Activated CD8-positive, alpha-beta T cell treated with anti-CD3 and anti-CD28 coated beads for 36 hours (primary cell): ENCODE measurements at regions not wholly inside any gene's neighbourhood (a gene's known extent, or its start where the extent isn't known, plus 50 kb on each side); places are given as distances from the start of the nearest gene placed in this dataset.
"Not testable (repeated sequence)": the region's sequence is repeated elsewhere in the genome, so short reads cannot be mapped to it uniquely, and the experiment has no call there.

Source experiments
- ATAC-seq: fragments of 200-7000 bp; cut with Tn5 transposase; one replicate; pipeline ENCODE4 v1.10.0; 2021; ENCODE audit warnings: mild to moderate bottlenecking, moderate library complexity
- CTCF ChIA-PET: fragments of 350-600 bp; sonication (Branson Sonifier 250); formaldehyde crosslinking; loops from one replicate; lab custom pipeline; 2021; ENCODE audit warnings: antibody characterized with exemption; lab: Charles Lee
- POLR2A ChIA-PET: fragments of 350-600 bp; sonication (Branson Sonifier 250); formaldehyde crosslinking; loops from one replicate; lab custom pipeline; 2021; ENCODE audit warnings: antibody characterized with exemption; lab: Charles Lee
- DNase-seq: peaks from one replicate; pipeline ENCODE4 v3.0.0-alpha.2; 2020
- H3K27ac Mint-ChIP-seq: one replicate; pipeline ENCODE4 v1.8.0; 2021; ENCODE audit warnings: mild to moderate bottlenecking, mixed read lengths
- H3K27me3 Mint-ChIP-seq: one replicate; pipeline ENCODE4 v1.8.0; 2021; ENCODE audit warnings: mixed read lengths
- H3K36me3 Mint-ChIP-seq: one replicate; pipeline ENCODE4 v1.8.0; 2021; ENCODE audit warnings: low read depth, mixed read lengths
- H3K4me1 Mint-ChIP-seq: one replicate; pipeline ENCODE4 v1.8.0; 2021; ENCODE audit warnings: low read depth, mixed read lengths
- H3K4me3 Mint-ChIP-seq: one replicate; pipeline ENCODE4 v1.8.0; 2021; ENCODE audit warnings: mild to moderate bottlenecking, moderate library complexity, mixed read lengths
- H3K9me3 Mint-ChIP-seq: one replicate; pipeline ENCODE4 v1.8.0; 2021; ENCODE audit warnings: mixed read lengths
- CTCF ChIP-seq: fragments of 200-600 bp; IDR thresholded peaks from one replicate; pipeline ENCODE4 v1.8.0; 2022; ENCODE audit warnings: antibody characterized with exemption, mild to moderate bottlenecking
- intact Hi-C: fragments of 100-400 bp; cut with micrococcal nuclease; formaldehyde crosslinking; loops from one replicate; pipeline ENCODE4 v1.10.0; 2022

- ChIA-PET CTCF (no interaction called here), POLR2A (no interaction called here)
- peaks cover 11% of the 10 kb centered on the region for H3K9me3 Mint-ChIP-seq
- ATAC-seq: no peak
- no peaks in the 10 kb centered on the region for H3K27me3 Mint-ChIP-seq
- H3K4me3 Mint-ChIP-seq: no peak overlapping the region
- no peak overlapping the region for H3K27ac Mint-ChIP-seq
- DNase-seq: no peak
- H3K36me3 Mint-ChIP-seq: no peaks in the 10 kb centered on the region
- TF ChIP-seq CTCF: no peak
- intact Hi-C loops: no loop called here
- H3K4me1 Mint-ChIP-seq: no peaks in the 10 kb centered on the region
Measured at GRCh38 chr18:28439870-28440269, 262.9 kb upstream of the CDH2 start.

- no peak for TF ChIP-seq CTCF
Measured at GRCh38 chr18:28438381-28438780, 261.5 kb upstream of the CDH2 start.

GRCh38 chr18:28432339-28432738 lies 255.4 kb upstream of the CDH2 start:
- DNase-seq (no peak), ATAC-seq (no peak)
- no peaks in the 10 kb centered on the region for H3K4me1 Mint-ChIP-seq
- TF ChIP-seq CTCF: no peak
- no peak overlapping the region for H3K27ac Mint-ChIP-seq
- intact Hi-C loops: no loop called here
- CTCF ChIA-PET: no interaction called here
- H3K27me3 Mint-ChIP-seq: no peaks in the 10 kb centered on the region
- H3K9me3 Mint-ChIP-seq: peaks cover 16% of the 10 kb centered on the region
- no peaks in the 10 kb centered on the region for H3K36me3 Mint-ChIP-seq
- no peak overlapping the region for H3K4me3 Mint-ChIP-seq
- POLR2A ChIA-PET: no interaction called here

More at GRCh38 chr18:28438381-28438780, 261.5 kb upstream of the CDH2 start:
- DNase-seq: no peak
- Mint-ChIP-seq H3K36me3 (no peaks in the 10 kb centered on the region), H3K27ac (no peak overlapping the region), H3K9me3 (peaks cover 17% of the 10 kb centered on the region), H3K4me1 (no peaks in the 10 kb centered on the region), H3K4me3 (no peak overlapping the region), H3K27me3 (no peaks in the 10 kb centered on the region)
- intact Hi-C loops: no loop called here
- ChIA-PET CTCF (no interaction called here), POLR2A (no interaction called here)
- no peak for ATAC-seq

- H3K27me3 Mint-ChIP-seq: no peaks in the 10 kb centered on the region
- no peaks in the 10 kb centered on the region for H3K36me3 Mint-ChIP-seq
- CTCF ChIA-PET: no interaction called here
- TF ChIP-seq CTCF: no peak
- peaks cover 9% of the 10 kb centered on the region for H3K9me3 Mint-ChIP-seq
- ATAC-seq: no peak
- no peak overlapping the region for H3K27ac Mint-ChIP-seq
- POLR2A ChIA-PET: no interaction called here
- intact Hi-C loops: no loop called here
- no peaks in the 10 kb centered on the region for H3K4me1 Mint-ChIP-seq
- DNase-seq: no peak
- no peak overlapping the region for H3K4me3 Mint-ChIP-seq
Measured at GRCh38 chr18:28425886-28426285, 249.0 kb upstream of the CDH2 start.

- ChIA-PET POLR2A (no interaction called here), CTCF (no interaction called here)
- no peak overlapping the region for H3K4me3 Mint-ChIP-seq
- TF ChIP-seq CTCF: no peak
- H3K4me1 Mint-ChIP-seq: no peaks in the 10 kb centered on the region
- no peaks in the 10 kb centered on the region for H3K27me3 Mint-ChIP-seq
- no peak overlapping the region for H3K27ac Mint-ChIP-seq
- intact Hi-C loops: no loop called here
- ATAC-seq: no peak
- peaks cover 6% of the 10 kb centered on the region for H3K9me3 Mint-ChIP-seq
- DNase-seq: no peak
- H3K36me3 Mint-ChIP-seq: no peaks in the 10 kb centered on the region
Measured at GRCh38 chr18:28422577-28422976, 245.6 kb upstream of the CDH2 start.

GRCh38 chr18:28421950-28422349 lies 245.0 kb upstream of the CDH2 start:
- H3K27ac Mint-ChIP-seq, ATAC-seq, POLR2A ChIA-PET, DNase-seq, H3K9me3 Mint-ChIP-seq, H3K36me3 Mint-ChIP-seq, H3K4me1 Mint-ChIP-seq, CTCF ChIA-PET, H3K27me3 Mint-ChIP-seq, intact Hi-C loops, H3K4me3 Mint-ChIP-seq: not testable (repeated sequence)
